ENCODE measurements at regions not wholly inside any gene's neighbourhood (a gene's known extent, or its start where the extent isn't known, plus 50 kb on each side); places are given as distances from the start of the nearest gene placed in this dataset.

DNA sequence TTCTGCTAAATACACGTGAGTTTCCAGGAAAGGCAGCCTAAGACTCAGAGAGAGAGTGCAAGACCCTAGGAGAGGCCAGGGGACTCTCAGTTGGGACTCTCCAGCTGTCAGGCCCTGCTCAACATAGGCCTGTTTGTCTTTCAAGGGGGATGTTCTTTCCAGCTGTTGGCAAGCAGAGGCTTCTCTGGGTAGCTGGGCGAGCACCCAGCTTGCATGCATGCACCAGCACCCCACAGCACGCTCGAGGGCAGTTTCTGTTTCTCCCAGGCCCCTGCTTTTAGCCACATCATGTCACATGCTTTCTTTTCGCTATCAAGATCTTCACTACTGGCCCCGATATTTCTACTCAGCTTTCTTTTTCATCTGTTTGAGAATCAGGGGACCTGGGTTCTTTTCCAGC lies 479.3 kb upstream of the HS6ST1 start:
- H3K9ac ChIP-seq (ENCODE audit: low read length): no peak overlapping the region
- H3K4me2 ChIP-seq (ENCODE audit: low read depth, low read length, poor library complexity, severe bottlenecking): no peak overlapping the region
- H4K20me1 ChIP-seq (ENCODE audit: low read depth, low read length): no peaks in the 10 kb centered on the region
- H3K9me3 ChIP-seq (ENCODE audit: insufficient read depth, low read length): no peaks in the 10 kb centered on the region
- no peak overlapping the region for H2AFZ ChIP-seq (ENCODE audit: low read depth, low read length, severe bottlenecking)
- H3F3A ChIP-seq (ENCODE audit: insufficient read depth): no peaks in the 10 kb centered on the region
- H3K9me2 ChIP-seq (replicated peaks; ENCODE audit: insufficient read depth, low read length): no peaks in the 10 kb centered on the region
- no peaks in the 10 kb centered on the region for H3K36me3 ChIP-seq (ENCODE audit: low read length)
- no peak overlapping the region for H3K27ac ChIP-seq (ENCODE audit: low read depth, low read length)
- H3K79me2 ChIP-seq (ENCODE audit: insufficient read depth, low read length): no peaks in the 10 kb centered on the region
- H3K27me3 ChIP-seq (ENCODE audit: low read length): no peaks in the 10 kb centered on the region
- H3K4me3 ChIP-seq (ENCODE audit: insufficient read depth, low read length, poor library complexity, severe bottlenecking): no peak overlapping the region
- TF ChIP-seq EZH2phosphoT487 (conservative IDR thresholded peaks at IDR 0.05; ENCODE audit: low read length): no peak
- no peak for TF ChIP-seq CTCF (IDR thresholded peaks at IDR 0.05; ENCODE audit: insufficient read depth, low read length, poor library complexity, severe bottlenecking)

DNA sequence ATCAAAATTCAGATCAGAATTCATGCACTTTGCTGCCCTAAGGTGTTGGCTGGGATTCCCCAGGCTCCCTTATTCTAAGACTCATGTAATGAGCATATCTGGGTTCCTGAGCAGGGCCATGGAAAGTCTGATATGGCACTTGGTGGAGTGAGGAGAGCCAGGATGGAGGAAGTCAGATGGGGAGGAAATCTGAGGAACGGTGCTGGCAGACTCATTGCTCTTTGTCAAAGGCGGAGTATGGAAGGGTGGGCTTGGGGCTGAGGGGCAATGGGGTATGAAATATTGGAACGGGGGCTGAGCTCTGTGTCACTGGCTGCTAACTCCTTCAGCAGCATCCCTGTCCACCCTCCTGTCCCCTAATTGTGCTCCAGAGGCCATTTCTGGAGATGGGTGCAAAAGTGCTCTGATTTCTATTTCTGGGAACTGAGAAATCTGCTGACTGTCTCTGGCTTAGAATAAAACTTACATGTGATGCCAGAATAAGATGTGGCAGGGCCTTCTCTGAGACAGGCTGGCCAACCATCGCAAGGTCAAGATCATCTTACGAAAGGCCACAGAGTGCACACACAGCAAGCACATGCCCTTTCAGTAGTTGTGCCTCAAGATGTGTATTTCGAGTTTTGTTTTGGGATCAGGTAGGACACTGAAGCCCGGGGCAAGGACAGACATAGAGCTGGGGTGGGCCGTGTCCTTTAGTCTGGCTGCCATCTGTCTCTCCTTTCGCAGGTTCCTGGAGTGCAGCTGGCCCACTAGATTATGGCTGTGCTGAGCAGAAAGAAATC lies 480.0 kb upstream of the HS6ST1 start:
- Histone ChIP-seq H3K27me3 (ENCODE audit: low read length) (no peaks in the 10 kb centered on the region), H3K27ac (ENCODE audit: low read depth, low read length) (no peak overlapping the region), H3K4me3 (ENCODE audit: insufficient read depth, low read length, poor library complexity, severe bottlenecking) (no peak overlapping the region), H2AFZ (ENCODE audit: low read depth, low read length, severe bottlenecking) (no peak overlapping the region), H3K9me3 (ENCODE audit: insufficient read depth, low read length) (no peaks in the 10 kb centered on the region), H3K79me2 (ENCODE audit: insufficient read depth, low read length) (no peaks in the 10 kb centered on the region), H3K9me2 (replicated peaks; ENCODE audit: insufficient read depth, low read length) (no peaks in the 10 kb centered on the region), H3F3A (ENCODE audit: insufficient read depth) (no peaks in the 10 kb centered on the region), H3K9ac (ENCODE audit: low read length) (no peak overlapping the region), H4K20me1 (ENCODE audit: low read depth, low read length) (no peaks in the 10 kb centered on the region), H3K36me3 (ENCODE audit: low read length) (no peaks in the 10 kb centered on the region), H3K4me2 (ENCODE audit: low read depth, low read length, poor library complexity, severe bottlenecking) (no peak overlapping the region)
- no peak for TF ChIP-seq EZH2phosphoT487 (conservative IDR thresholded peaks at IDR 0.05; ENCODE audit: low read length)
- no peak for TF ChIP-seq CTCF (IDR thresholded peaks at IDR 0.05; ENCODE audit: insufficient read depth, low read length, poor library complexity, severe bottlenecking)

DNA sequence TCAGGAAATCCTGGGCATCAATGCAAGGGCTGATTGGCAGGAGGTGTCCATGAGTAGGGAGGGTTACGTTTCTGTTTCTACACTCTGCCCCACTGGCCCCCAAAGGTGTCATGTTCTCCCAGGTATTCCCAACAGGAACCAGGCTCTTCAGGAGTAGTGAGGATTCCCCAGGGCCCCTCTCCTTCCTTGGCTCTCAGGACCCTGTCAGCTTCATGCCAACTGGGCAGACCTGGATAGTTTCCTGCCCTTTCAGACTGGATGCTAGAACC lies 480.6 kb upstream of the HS6ST1 start:
- Histone ChIP-seq H3K4me2 (ENCODE audit: low read depth, low read length, poor library complexity, severe bottlenecking) (no peak overlapping the region), H3F3A (ENCODE audit: insufficient read depth) (no peaks in the 10 kb centered on the region), H4K20me1 (ENCODE audit: low read depth, low read length) (no peaks in the 10 kb centered on the region), H3K9me3 (ENCODE audit: insufficient read depth, low read length) (no peaks in the 10 kb centered on the region), H3K79me2 (ENCODE audit: insufficient read depth, low read length) (no peaks in the 10 kb centered on the region), H3K27ac (ENCODE audit: low read depth, low read length) (no peak overlapping the region), H3K9me2 (replicated peaks; ENCODE audit: insufficient read depth, low read length) (no peaks in the 10 kb centered on the region), H3K36me3 (ENCODE audit: low read length) (no peaks in the 10 kb centered on the region), H2AFZ (ENCODE audit: low read depth, low read length, severe bottlenecking) (no peak overlapping the region), H3K27me3 (ENCODE audit: low read length) (no peaks in the 10 kb centered on the region), H3K4me3 (ENCODE audit: insufficient read depth, low read length, poor library complexity, severe bottlenecking) (no peak overlapping the region), H3K9ac (ENCODE audit: low read length) (no peak overlapping the region)
- TF ChIP-seq EZH2phosphoT487 (conservative IDR thresholded peaks at IDR 0.05; ENCODE audit: low read length) (no peak), CTCF (IDR thresholded peaks at IDR 0.05; ENCODE audit: insufficient read depth, low read length, poor library complexity, severe bottlenecking) (no peak)
